H1 (cell line): ENCODE measurements at regions not wholly inside any gene's neighbourhood (a gene's known extent, or its start where the extent isn't known, plus 50 kb on each side); places are given as distances from the start of the nearest gene placed in this dataset.

Experiments used
- CBX8 ChIP-seq: fragments of 300-800, 300-1000 bp; sonication (generic); IDR thresholded peaks from 2 replicates; pipeline ENCODE4 v1.7.1; 2016; ENCODE audit warnings: low read depth, low read length, borderline replicate concordance
- GTF2F1 ChIP-seq: IDR thresholded peaks from 2 replicates; pipeline ENCODE4 v1.6.1; 2012; ENCODE audit warnings: low read depth, low read length, improper control_type of control experiment, borderline replicate concordance
- SP2 ChIP-seq: IDR thresholded peaks from 2 replicates; pipeline ENCODE4 v1.6.1; 2012; ENCODE audit warnings: mild to moderate bottlenecking, low read length, inconsistent platforms
- SRF ChIP-seq: IDR thresholded peaks from 2 replicates; pipeline ENCODE4 v1.6.1; 2011; ENCODE audit warnings: mild to moderate bottlenecking, low read depth, low read length, moderate library complexity
- TF ChIP-seq, protein P1 (sequence below): fragments of 300-600 bp; sonication (generic); IDR thresholded peaks from 2 replicates; pipeline ENCODE4 v1.7.1; 2012; ENCODE audit warnings: low read length, moderate library complexity, mild to moderate bottlenecking, inconsistent platforms; ENCODE audit not compliant: insufficient replicate concordance

DNA sequence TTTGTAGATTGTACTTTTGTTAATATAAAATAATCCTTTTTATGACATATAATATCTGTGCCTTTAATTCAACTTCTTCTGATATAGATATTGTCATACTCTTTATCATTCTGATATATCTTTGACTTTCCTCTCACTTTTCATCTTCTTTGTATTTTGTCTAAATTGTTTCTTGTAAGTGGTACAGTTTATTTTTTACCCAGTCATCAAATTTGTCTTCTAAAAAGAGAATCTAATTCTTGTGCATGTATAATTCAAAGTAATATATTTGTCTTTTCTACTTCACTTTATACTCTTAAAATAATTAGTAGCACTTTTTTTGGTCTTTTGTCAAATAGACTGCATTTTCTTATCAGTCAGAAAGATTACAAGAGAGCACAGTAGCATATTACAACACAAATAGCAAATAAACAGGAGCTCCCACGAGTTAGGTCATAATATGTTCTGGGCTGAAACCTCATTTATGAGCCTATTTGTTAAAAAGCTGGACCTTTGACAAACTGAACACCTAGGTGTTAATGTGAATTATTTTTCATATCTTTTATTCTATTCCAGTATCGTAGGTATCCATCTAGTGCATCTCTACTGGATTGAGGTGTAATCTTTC lies 379.7 kb upstream of the B3GALT2 start (continued):
- TF ChIP-seq, protein P1, sequence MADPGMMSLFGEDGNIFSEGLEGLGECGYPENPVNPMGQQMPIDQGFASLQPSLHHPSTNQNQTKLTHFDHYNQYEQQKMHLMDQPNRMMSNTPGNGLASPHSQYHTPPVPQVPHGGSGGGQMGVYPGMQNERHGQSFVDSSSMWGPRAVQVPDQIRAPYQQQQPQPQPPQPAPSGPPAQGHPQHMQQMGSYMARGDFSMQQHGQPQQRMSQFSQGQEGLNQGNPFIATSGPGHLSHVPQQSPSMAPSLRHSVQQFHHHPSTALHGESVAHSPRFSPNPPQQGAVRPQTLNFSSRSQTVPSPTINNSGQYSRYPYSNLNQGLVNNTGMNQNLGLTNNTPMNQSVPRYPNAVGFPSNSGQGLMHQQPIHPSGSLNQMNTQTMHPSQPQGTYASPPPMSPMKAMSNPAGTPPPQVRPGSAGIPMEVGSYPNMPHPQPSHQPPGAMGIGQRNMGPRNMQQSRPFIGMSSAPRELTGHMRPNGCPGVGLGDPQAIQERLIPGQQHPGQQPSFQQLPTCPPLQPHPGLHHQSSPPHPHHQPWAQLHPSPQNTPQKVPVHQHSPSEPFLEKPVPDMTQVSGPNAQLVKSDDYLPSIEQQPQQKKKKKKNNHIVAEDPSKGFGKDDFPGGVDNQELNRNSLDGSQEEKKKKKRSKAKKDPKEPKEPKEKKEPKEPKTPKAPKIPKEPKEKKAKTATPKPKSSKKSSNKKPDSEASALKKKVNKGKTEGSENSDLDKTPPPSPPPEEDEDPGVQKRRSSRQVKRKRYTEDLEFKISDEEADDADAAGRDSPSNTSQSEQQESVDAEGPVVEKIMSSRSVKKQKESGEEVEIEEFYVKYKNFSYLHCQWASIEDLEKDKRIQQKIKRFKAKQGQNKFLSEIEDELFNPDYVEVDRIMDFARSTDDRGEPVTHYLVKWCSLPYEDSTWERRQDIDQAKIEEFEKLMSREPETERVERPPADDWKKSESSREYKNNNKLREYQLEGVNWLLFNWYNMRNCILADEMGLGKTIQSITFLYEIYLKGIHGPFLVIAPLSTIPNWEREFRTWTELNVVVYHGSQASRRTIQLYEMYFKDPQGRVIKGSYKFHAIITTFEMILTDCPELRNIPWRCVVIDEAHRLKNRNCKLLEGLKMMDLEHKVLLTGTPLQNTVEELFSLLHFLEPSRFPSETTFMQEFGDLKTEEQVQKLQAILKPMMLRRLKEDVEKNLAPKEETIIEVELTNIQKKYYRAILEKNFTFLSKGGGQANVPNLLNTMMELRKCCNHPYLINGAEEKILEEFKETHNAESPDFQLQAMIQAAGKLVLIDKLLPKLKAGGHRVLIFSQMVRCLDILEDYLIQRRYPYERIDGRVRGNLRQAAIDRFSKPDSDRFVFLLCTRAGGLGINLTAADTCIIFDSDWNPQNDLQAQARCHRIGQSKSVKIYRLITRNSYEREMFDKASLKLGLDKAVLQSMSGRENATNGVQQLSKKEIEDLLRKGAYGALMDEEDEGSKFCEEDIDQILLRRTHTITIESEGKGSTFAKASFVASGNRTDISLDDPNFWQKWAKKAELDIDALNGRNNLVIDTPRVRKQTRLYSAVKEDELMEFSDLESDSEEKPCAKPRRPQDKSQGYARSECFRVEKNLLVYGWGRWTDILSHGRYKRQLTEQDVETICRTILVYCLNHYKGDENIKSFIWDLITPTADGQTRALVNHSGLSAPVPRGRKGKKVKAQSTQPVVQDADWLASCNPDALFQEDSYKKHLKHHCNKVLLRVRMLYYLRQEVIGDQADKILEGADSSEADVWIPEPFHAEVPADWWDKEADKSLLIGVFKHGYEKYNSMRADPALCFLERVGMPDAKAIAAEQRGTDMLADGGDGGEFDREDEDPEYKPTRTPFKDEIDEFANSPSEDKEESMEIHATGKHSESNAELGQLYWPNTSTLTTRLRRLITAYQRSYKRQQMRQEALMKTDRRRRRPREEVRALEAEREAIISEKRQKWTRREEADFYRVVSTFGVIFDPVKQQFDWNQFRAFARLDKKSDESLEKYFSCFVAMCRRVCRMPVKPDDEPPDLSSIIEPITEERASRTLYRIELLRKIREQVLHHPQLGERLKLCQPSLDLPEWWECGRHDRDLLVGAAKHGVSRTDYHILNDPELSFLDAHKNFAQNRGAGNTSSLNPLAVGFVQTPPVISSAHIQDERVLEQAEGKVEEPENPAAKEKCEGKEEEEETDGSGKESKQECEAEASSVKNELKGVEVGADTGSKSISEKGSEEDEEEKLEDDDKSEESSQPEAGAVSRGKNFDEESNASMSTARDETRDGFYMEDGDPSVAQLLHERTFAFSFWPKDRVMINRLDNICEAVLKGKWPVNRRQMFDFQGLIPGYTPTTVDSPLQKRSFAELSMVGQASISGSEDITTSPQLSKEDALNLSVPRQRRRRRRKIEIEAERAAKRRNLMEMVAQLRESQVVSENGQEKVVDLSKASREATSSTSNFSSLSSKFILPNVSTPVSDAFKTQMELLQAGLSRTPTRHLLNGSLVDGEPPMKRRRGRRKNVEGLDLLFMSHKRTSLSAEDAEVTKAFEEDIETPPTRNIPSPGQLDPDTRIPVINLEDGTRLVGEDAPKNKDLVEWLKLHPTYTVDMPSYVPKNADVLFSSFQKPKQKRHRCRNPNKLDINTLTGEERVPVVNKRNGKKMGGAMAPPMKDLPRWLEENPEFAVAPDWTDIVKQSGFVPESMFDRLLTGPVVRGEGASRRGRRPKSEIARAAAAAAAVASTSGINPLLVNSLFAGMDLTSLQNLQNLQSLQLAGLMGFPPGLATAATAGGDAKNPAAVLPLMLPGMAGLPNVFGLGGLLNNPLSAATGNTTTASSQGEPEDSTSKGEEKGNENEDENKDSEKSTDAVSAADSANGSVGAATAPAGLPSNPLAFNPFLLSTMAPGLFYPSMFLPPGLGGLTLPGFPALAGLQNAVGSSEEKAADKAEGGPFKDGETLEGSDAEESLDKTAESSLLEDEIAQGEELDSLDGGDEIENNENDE = no peak
- TF ChIP-seq SP2 (no peak), CBX8 (no peak), GTF2F1 (no peak), SRF (no peak)
